Activated CD4-positive, CD25-positive, alpha-beta regulatory T cell treated with anti-CD3 and anti-CD28 coated beads, Interleukin-2, amount 50 U/mL, for 16 hours (primary cell): ENCODE measurements at regions not wholly inside any gene's neighbourhood (a gene's known extent, or its start where the extent isn't known, plus 50 kb on each side); places are given as distances from the start of the nearest gene placed in this dataset.
"Not testable (repeated sequence)": the region's sequence is repeated elsewhere in the genome, so short reads cannot be mapped to it uniquely, and the experiment has no call there.

Source experiments
- DNase-seq: peaks from one replicate; pipeline ENCODE4 v3.0.0-alpha.2; 2020; ENCODE audit warnings: low read depth, low spot score

GRCh38 chr5:36478646-36479317, 127.6 kb upstream of the SLC1A3 start:
- DNase-seq = no peak

- no peak for DNase-seq
Measured at GRCh38 chr5:36481454-36482120, 124.8 kb upstream of the SLC1A3 start.

- no peak for DNase-seq
Measured at GRCh38 chr5:36482812-36483211, 123.6 kb upstream of the SLC1A3 start.

- DNase-seq = no peak
Measured at GRCh38 chr5:36489505-36489904, 116.9 kb upstream of the SLC1A3 start.

GRCh38 chr5:36491856-36492255, 114.5 kb upstream of the SLC1A3 start:
- DNase-seq = no peak

GRCh38 chr5:36492984-36493654, 113.3 kb upstream of the SLC1A3 start:
- DNase-seq = no peak

GRCh38 chr5:36494028-36494427, 112.4 kb upstream of the SLC1A3 start:
- no peak for DNase-seq

- no peak for DNase-seq
Measured at GRCh38 chr5:36494841-36495601, 111.4 kb upstream of the SLC1A3 start.

GRCh38 chr5:36495611-36496010, 110.8 kb upstream of the SLC1A3 start:
- DNase-seq = no peak

- no peak for DNase-seq
Measured at GRCh38 chr5:36496471-36496870, 109.9 kb upstream of the SLC1A3 start.

- no peak for DNase-seq
Measured at GRCh38 chr5:36502608-36503007, 103.8 kb upstream of the SLC1A3 start.

- DNase-seq = no peak
Measured at GRCh38 chr5:36505021-36505420, 101.4 kb upstream of the SLC1A3 start.

GRCh38 chr5:36507332-36507952, 99.0 kb upstream of the SLC1A3 start:
- peak; percentile 48 for DNase-seq

GRCh38 chr5:36508331-36508730, 98.1 kb upstream of the SLC1A3 start:
- DNase-seq = not testable (repeated sequence)

GRCh38 chr5:36513647-36514046, 92.8 kb upstream of the SLC1A3 start:
- not testable (repeated sequence) for DNase-seq

GRCh38 chr5:36519881-36520280, 86.5 kb upstream of the SLC1A3 start:
- no peak for DNase-seq

- no peak for DNase-seq
Measured at GRCh38 chr5:36521219-36521618, 85.2 kb upstream of the SLC1A3 start.

GRCh38 chr5:36521838-36522745, 84.3 kb upstream of the SLC1A3 start:
- no peak for DNase-seq

GRCh38 chr5:36522746-36523065, 83.7 kb upstream of the SLC1A3 start:
- DNase-seq = no peak

- DNase-seq = no peak
Measured at GRCh38 chr5:36523450-36523849, 83.0 kb upstream of the SLC1A3 start.

- no peak for DNase-seq
Measured at GRCh38 chr5:36523926-36524325, 82.5 kb upstream of the SLC1A3 start.
